CD4-positive, alpha-beta T cell treated with Interleukin-12 subunit alpha and Interleukin-12 subunit beta, for 1 hour (primary cell): ENCODE measurements at regions not wholly inside any gene's neighbourhood (a gene's known extent, or its start where the extent isn't known, plus 50 kb on each side); places are given as distances from the start of the nearest gene placed in this dataset.

Source experiments
- DNase-seq: peaks from one replicate; pipeline ENCODE4 v3.0.0-alpha.2; 2020

- no peak for DNase-seq
Measured at GRCh38 chr16:86921289-86921688, 342.9 kb downstream of the FOXL1 start.

DNA sequence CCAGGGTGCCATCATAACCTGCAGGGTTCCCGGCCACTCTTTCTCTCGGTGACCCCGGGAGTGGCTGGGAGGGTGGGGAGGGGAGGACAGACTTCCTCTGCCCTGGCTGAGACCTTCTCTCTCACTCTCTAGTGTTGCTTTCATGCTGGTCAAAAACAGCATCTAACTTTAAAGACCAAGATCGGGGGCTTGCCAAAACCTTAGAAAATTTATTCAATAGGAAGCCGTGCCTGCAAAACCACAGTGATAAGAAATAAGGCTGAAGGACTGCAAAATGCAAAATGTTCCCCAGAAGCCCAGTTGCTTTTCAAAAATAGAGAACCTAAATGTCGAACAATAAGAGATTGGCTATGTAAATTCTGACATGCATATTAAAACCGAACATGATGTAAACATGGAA is 344.0 kb downstream of the FOXL1 start:
- no peak for DNase-seq

DNA sequence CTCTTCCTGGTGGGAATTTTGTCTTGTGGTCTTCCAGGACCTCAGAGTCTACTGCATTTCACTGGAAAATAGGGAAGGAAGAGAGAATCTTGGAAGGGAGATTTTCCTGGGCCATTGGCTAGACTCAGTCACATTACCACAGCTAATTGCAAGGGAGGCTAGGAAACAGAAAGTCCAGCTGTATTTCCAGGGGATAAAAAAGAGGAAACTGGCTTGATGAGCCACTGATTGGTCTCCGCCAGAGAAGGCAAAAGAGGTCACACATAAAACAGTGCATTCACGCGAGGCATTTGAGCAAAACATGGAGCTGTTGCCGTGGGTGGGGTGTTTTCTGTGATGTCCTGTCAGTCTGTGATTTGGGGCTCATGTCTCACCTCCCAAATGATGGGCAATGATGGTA is 345.3 kb downstream of the FOXL1 start:
- no peak for DNase-seq

DNA sequence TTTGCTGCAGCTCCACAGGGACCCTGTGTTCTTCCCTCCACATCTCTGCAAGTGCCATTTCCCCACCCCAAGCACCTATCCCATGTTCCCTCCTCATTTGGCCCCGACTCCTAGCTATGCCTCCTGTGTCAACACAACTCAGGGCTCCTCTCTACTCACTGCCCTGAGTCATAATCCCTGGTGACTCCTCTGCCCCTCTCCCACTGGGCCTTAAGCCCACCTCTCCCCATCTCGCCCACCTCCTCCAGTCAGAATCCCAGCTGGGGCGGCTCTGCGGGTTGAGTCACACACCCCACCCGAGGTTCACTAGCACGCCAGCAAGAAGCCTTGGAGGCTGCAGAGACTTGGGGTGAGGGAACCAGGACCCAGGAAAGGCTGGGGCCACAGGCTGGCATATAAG is 346.2 kb downstream of the FOXL1 start:
- no peak for DNase-seq

GRCh38 chr16:86925067-86925791 is 346.9 kb downstream of the FOXL1 start:
- no peak for DNase-seq

DNA sequence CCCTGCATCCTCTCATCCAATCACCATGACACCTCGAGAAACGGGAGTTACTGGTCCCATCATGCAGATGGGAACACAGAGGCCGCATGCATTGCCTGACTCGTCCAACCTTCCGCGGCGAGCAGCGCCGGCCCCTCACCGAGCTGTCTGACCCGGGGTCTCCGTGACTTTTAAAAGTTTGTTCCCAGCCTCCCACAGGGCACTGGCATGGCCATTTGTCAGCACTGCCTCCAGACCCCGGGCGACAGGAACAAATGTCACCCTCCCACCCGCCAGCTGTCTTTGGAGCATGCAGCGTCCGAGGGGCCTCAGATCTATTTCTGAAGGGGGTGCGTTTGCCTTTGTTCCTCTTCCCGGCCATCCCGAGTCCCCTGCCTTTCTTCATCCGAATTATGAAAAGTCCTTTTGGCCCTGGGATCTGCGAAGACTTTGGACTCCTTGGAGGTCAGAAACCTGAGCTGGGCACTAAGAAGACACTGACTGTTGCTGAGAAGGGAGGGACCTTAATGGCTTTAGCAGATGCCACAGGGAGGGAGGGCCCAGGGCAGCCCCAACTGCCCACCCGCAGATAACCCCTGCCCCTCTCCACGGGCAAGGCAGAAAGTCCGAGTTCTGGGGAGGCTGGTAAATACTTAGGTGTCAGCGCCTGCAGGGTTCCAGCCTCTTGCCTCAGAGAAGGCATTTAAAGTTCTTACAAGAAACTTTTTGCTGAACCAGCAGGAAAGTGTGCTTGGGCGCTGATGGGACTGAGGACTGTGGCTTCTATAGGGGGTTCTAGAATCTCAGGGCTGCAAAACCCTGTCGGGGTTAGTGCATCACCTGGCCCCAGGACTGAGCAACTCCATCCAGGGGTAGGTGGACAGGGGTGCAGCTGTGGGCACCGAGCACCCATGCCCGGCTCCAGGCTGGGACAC is 348.1 kb downstream of the FOXL1 start:
- DNase-seq = no peak

- DNase-seq = no peak
Measured at GRCh38 chr16:86927699-86928098, 349.4 kb downstream of the FOXL1 start.

DNA sequence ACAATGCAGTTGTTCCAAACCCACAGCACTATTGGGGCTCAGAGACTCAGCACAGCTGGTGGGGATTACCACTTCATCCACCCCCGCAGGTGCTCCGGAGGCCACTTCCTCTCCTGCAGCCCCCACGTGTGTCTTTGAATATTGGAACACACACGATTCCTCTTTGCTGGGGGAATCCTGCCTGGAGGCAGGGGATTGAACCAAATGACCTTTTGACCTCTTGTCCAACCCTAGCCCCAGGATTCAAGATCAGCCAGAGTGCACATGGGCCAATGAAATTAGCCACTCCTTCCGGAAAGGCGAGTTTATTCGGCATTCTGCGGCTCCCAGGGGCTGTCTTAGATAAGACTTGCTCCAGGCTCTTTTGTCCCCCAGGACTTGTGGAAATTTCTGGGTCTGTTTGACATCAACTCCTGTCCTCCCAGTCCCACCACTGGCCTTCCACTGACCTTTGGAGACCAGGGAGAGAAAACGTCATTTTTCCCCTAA is 350.2 kb downstream of the FOXL1 start:
- no peak for DNase-seq

- no peak for DNase-seq
Measured at GRCh38 chr16:86929057-86929871, 350.9 kb downstream of the FOXL1 start.

GRCh38 chr16:86930001-86930400 is 351.7 kb downstream of the FOXL1 start:
- DNase-seq = no peak

DNA sequence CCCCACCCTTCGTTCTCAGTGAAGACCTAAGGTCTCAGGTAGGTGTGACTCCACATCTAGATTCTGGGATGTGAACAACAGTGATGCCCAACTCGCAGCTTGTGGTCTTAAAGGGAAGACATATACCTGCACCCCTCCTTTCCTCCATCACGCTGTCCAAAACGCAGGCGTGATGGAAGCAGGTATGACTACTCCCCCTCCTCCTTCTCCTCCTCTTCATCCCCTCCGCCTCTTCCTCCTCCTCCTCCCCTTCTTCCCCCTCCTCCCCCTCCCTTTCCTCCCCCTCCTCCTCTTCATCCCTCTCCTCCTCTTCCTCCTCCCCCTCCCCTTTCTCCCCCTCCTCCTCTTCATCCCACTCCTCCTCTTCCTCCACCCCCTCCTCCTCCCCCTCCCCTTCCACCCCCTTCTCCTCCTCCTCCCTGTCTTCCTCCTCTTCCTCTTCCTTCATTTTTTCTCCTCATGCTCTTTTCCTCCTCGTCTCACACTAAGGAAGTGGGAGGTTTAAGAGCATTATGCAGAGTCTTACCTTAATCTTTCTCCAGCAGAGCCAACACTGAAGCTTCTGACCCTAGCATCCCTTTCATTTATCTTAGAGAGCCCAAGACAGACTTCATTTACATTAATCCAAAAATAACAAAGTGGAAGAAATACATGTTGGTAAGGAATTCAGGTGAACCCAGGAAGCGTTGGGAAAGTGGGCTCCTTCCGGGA is 352.5 kb downstream of the FOXL1 start:
- DNase-seq = no peak

DNA sequence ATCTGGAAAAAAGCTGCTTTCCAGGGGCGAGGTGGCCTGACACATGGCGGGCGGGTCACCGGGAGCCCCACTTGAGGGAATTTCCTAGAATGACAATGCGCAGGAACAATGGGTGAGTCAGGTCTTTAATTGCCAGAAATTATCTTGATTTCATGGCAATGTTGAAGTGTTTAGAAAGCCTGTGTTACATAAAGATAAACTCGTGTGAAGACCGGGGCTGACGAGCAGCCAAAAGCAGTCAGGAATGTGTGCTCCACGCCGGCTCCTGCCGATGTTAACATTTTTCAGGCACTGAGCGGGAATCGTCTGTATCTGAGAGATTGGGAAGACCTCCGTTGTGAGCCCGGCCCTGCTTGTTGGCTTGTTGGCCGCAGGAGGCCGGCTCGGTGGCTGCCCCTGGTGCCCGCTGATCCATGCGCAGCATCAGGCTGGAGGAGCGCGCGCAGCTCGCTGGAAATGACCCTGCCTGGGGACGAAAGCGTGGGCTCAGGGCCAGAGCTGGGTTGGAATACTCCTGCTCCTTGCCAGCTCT is 353.1 kb downstream of the FOXL1 start:
- no peak for DNase-seq

- DNase-seq = no peak
Measured at GRCh38 chr16:86932130-86932982, 354.0 kb downstream of the FOXL1 start.

DNA sequence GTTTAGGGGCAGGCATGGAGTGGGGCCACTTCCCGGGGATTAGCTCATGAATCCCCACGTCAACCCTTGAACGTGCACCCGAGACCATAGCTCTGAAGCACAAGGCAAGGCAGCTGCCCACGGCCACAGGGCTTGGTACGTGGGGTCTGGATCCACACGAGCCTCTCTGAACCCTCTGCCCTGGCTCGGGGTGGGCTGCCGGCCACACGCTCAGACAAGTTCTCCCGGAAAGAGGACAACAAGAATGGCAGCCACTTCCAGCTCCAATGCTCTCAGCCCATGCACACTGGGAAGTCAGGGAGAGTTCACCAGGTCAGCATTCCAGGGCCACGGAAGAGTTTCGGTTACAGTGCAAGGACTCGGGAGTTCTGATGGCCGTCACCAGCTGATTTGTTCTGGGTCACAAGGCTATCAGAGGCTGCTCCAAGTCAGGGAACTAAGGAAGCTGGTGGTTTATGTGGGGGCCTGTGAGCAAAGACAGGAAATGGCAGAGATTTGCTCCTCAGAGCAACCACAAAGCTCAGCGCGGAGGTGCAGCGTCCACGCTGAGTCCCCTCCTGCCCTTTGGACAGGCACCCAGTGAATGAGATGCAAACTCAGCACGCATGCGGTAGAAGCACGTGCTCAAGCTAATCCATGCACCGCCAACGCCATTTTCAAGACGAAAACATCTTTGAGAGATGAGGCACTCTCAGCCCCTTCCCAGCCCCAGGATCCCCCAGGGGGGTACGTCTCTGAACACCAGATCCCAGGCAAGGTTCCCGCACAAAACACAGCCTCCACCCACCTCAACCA is 356.4 kb downstream of the FOXL1 start:
- DNase-seq = no peak

DNA sequence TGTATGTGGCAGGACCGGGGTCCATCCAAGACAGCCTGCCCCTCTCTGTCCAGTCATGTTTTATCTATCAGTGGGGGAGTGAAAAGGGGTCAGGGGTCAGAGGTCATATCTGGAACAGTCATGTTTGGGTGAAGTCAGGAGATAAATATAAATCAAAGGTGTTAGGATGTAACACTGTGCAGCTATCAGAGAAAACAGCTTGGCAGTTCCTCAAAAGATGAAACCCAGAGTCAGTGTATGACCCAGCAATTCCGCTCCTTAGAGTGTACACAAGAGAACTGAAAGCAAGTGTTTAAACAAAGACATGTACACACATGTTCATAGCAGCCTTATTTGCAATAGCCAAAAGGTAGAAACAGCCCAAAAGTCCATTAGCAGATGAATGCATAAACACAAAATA is 361.3 kb downstream of the FOXL1 start:
- DNase-seq = no peak

DNA sequence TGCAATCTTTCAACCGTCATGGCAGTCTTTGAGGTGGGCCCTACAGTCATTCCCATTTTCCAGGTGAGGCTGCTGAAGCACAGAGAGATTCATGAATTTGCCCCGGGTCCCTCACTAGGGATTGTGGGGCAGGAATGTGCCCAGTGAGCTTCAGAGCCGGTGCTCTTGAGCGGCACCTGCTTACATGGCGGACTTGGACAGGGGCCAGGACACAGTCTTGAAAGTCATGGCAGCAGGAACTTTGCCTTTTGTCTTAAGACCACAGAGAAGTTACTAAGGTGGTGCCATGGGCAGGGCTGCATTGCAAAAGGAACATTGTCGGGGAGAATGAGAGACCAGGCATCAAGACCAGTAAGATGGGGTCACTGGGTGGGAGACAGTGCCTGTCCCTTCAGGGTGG is 363.4 kb downstream of the FOXL1 start:
- DNase-seq = no peak

DNA sequence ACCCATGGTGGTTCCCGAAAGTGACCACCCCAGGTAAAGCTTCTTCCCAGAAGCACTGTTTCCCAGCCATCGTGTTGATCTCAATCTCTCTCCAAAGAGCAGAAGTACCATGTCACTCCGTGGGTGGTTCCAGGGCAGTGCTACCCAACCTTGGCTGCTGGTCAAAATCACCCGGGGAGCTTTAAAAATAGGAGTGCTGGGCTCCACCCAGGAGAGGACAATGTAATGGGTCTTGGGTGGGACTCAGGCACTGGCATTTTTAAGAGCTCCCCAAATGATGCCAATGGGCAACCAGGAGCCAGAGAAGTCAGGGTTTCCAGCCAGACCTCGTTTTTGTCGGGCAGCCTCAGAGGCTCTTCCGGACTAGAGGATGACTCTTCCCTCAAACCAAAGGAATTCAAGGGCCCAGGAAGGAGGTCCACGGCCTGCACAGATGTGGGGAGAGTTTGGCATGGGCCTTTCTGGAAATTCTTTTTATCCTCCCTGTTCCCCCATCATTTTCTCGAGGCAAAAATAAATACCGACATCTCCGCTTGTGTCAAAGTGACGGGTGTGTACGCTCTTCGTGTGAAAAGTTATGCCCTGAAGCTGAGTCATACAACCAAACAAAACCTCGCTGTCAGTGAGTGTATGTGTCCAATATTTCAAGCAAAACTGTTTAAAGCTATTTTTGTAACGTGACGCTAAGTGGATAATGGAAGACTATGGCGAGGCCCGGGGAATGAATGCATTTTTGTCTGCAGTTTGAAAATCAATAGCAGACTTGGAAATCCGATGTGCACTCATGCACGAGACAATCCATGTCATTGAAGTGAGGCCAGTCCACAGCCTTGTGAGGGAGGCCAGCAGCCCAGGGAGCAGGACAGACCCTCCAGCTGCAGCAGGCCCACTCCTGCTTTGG is 364.1 kb downstream of the FOXL1 start:
- no peak for DNase-seq

DNA sequence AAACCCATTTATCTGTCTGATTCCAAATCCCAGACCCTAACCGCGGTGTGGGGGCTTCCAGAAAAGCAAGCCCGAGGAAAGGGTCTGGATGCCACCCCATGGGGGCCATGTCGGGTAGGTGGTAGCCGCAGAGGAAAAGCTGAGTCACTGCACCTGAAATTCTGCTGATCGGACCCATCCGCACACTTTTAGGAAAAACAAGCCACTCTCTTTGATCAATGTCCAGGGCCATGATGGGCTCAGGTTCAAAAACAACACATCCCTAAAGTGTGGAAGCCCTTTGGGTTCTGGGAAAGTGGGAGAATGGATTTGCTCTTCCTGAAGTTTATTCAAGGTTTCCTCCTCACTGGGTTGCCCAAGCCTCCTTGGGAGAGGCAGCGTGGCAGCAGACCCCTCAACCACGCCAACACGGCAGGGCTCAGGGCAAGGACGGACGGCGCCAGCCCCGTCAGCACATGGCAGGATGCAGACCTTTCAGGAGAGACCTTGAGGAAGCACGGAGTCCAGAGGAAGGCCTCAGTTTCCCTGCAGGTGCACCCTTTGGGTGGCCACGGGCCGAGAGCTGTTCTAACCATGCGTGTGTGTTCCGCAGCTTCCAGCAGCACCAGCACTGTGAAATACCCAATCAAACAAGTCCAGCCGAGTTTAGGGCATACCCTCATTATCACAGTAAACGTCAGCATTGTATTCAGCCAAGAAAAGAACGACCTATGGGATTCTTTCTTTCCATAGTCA is 367.0 kb downstream of the FOXL1 start:
- no peak for DNase-seq

GRCh38 chr16:86946396-86946795 is 368.0 kb downstream of the FOXL1 start:
- DNase-seq = no peak
